Ishikawa (cell line): ENCODE measurements at regions not wholly inside any gene's neighbourhood (a gene's known extent, or its start where the extent isn't known, plus 50 kb on each side); places are given as distances from the start of the nearest gene placed in this dataset.

ENCODE experiments used
- CEBPB ChIP-seq: IDR thresholded peaks from 2 replicates; pipeline ENCODE4 v1.6.1; 2012
- CREB1 ChIP-seq: IDR thresholded peaks from 2 replicates; pipeline ENCODE4 v1.6.1; 2012; ENCODE audit warnings: low read depth
- EGR1 ChIP-seq: IDR thresholded peaks from 2 replicates; pipeline ENCODE4 v1.6.1; 2012
- EP300 ChIP-seq: IDR thresholded peaks from 2 replicates; pipeline ENCODE4 v1.6.1; 2012; ENCODE audit warnings: borderline replicate concordance
- FOXM1 ChIP-seq: IDR thresholded peaks from 2 replicates; pipeline ENCODE4 v1.6.1; 2012; ENCODE audit warnings: low read depth, borderline replicate concordance
- MAX ChIP-seq: IDR thresholded peaks from 2 replicates; pipeline ENCODE4 v1.6.1; 2012
- NFIC ChIP-seq: IDR thresholded peaks from 2 replicates; pipeline ENCODE4 v1.6.1; 2012
- RAD21 ChIP-seq: IDR thresholded peaks from 2 replicates; pipeline ENCODE4 v1.6.1; 2012; ENCODE audit warnings: low read depth
- TAF1 ChIP-seq: IDR thresholded peaks from 2 replicates; pipeline ENCODE4 v1.6.1; 2012; ENCODE audit warnings: low read depth, mild to moderate bottlenecking
- TCF12 ChIP-seq: IDR thresholded peaks from 2 replicates; pipeline ENCODE4 v1.6.1; 2012; ENCODE audit warnings: low read depth
- TEAD4 ChIP-seq: IDR thresholded peaks from 2 replicates; pipeline ENCODE4 v1.6.1; 2012
- YY1 ChIP-seq: IDR thresholded peaks from 2 replicates; pipeline ENCODE4 v1.6.1; 2012; ENCODE audit warnings: low read depth
- ZBTB7A ChIP-seq: IDR thresholded peaks from 2 replicates; pipeline ENCODE4 v1.6.1; 2012; ENCODE audit warnings: low read depth
- TF ChIP-seq, protein P1 (sequence below): IDR thresholded peaks from 2 replicates; pipeline ENCODE4 v1.6.1; 2012
- TF ChIP-seq, protein P2 (sequence below): IDR thresholded peaks from 2 replicates; pipeline ENCODE4 v1.6.1; 2012; ENCODE audit warnings: low read depth, mild to moderate bottlenecking

DNA sequence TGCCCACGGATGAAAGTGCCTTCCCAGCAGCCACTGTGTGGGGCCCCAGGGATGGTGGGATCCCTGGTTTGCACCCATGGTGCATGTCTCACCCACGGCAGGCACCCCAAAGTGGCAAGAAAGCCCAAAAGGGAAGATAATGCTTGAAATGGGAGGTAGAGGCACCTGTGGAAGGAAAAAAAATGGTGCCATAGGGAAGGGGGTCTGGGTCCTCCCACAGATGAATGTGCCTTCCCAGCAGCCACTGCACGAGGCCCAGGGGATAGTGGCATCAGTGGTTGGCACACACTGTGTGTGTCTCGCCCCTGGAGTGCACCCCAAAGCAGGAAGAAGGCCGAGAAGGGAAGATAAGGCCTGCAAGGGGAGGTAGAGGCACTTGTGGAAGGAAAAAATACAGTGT lies 264.2 kb downstream of the ALG10 start:
- TF ChIP-seq MAX (no peak), NFIC (no peak)

DNA sequence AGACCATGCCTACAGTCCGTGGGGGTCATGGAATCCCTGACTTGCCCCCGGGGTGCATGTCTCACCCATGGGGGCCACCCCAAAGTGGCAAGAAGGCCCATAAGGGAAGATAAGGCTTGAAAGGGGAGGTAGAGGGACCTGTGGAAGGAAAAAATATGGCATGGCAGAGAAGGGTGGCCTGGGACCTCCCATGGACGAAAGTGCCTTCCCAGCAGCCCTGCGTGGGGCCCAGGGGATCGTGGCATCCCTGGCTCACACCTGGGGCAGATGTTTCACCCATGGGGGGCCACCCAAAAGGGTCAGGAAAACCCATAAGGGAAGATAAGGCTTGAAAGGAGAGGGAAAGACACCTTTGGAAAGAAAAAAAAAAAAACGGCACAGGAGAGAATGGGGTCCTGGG lies 264.6 kb downstream of the ALG10 start:
- TF ChIP-seq TAF1 (no peak), YY1 (no peak), TEAD4 (no peak), CREB1 (no peak), EGR1 (no peak), EP300 (no peak), CEBPB (no peak), NFIC (no peak), RAD21 (no peak)
- TF ChIP-seq, protein P1, sequence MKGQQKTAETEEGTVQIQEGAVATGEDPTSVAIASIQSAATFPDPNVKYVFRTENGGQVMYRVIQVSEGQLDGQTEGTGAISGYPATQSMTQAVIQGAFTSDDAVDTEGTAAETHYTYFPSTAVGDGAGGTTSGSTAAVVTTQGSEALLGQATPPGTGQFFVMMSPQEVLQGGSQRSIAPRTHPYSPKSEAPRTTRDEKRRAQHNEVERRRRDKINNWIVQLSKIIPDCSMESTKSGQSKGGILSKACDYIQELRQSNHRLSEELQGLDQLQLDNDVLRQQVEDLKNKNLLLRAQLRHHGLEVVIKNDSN = no peak
- TF ChIP-seq, protein P2, sequence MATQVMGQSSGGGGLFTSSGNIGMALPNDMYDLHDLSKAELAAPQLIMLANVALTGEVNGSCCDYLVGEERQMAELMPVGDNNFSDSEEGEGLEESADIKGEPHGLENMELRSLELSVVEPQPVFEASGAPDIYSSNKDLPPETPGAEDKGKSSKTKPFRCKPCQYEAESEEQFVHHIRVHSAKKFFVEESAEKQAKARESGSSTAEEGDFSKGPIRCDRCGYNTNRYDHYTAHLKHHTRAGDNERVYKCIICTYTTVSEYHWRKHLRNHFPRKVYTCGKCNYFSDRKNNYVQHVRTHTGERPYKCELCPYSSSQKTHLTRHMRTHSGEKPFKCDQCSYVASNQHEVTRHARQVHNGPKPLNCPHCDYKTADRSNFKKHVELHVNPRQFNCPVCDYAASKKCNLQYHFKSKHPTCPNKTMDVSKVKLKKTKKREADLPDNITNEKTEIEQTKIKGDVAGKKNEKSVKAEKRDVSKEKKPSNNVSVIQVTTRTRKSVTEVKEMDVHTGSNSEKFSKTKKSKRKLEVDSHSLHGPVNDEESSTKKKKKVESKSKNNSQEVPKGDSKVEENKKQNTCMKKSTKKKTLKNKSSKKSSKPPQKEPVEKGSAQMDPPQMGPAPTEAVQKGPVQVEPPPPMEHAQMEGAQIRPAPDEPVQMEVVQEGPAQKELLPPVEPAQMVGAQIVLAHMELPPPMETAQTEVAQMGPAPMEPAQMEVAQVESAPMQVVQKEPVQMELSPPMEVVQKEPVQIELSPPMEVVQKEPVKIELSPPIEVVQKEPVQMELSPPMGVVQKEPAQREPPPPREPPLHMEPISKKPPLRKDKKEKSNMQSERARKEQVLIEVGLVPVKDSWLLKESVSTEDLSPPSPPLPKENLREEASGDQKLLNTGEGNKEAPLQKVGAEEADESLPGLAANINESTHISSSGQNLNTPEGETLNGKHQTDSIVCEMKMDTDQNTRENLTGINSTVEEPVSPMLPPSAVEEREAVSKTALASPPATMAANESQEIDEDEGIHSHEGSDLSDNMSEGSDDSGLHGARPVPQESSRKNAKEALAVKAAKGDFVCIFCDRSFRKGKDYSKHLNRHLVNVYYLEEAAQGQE = no peak

GRCh38 chr12:34287437-34287836 lies 265.1 kb downstream of the ALG10 start:
- no peak for TF ChIP-seq NFIC
- TF ChIP-seq ZBTB7A = no peak
- TF ChIP-seq, protein P2 = no peak
- TF ChIP-seq YY1 = no peak
- no peak for TF ChIP-seq FOXM1
- no peak for TF ChIP-seq TCF12
- TF ChIP-seq EGR1 = no peak
- TF ChIP-seq TAF1 = no peak
- TF ChIP-seq MAX = no peak
- TF ChIP-seq EP300 = no peak
- TF ChIP-seq, protein P1 = no peak
- no peak for TF ChIP-seq RAD21
- TF ChIP-seq TEAD4 = no peak
- no peak for TF ChIP-seq CREB1
- no peak for TF ChIP-seq CEBPB

GRCh38 chr12:34287986-34288962 lies 266.0 kb downstream of the ALG10 start:
- TF ChIP-seq EP300 (no peak), TCF12 (no peak), MAX (no peak), CEBPB (no peak), TEAD4 (no peak), RAD21 (no peak), TAF1 (no peak), EGR1 (no peak), YY1 (no peak), NFIC (no peak), ZBTB7A (no peak)
- TF ChIP-seq, protein P2 = no peak
